NCI-H226 (cell line): ENCODE measurements at regions not wholly inside any gene's neighbourhood (a gene's known extent, or its start where the extent isn't known, plus 50 kb on each side); places are given as distances from the start of the nearest gene placed in this dataset.
"Not testable (repeated sequence)": the region's sequence is repeated elsewhere in the genome, so short reads cannot be mapped to it uniquely, and the experiment has no call there.

Source experiments
- DNase-seq: peaks from one replicate; pipeline ENCODE4 v3.0.0-alpha.2; 2015

DNA sequence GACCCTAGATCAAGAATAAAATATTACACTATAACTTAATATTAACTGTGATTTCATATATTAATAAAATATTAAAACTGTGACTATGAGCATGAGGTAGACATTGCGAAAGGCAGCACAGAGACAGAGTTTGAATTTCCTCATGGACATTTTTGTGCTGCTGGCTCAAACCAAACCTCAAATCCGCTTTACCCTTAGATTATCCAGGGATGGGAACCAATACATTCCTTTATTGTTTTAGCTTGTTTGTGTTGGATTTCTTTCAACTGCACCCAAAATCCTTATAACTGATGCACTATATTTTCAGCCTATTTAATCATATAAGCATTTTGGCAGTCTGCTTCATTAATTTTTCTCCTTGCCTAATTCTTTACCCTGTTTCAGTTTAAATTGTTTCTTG, 436.7 kb downstream of the ATP23 start:
- DNase-seq: no peak

DNA sequence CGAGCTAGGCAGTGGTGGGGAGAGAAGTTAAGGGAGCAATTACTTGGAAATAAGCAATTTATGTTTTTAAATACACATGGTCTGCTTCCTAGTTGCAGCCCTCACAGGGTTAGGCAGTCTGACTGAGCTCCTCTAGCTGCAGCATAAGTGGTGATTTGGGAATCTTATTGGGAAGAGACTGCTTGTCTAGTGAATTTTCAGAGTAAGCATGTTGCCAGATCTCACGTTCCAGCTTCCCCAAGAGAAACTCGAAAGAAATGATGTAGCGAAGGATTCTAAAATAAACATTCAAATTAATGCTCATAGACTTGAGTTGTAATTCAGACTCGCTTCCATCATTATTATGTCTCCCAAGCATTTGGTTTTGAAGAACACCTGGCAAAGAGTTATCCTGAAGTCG, 440.2 kb downstream of the ATP23 start:
- DNase-seq: no peak

DNA sequence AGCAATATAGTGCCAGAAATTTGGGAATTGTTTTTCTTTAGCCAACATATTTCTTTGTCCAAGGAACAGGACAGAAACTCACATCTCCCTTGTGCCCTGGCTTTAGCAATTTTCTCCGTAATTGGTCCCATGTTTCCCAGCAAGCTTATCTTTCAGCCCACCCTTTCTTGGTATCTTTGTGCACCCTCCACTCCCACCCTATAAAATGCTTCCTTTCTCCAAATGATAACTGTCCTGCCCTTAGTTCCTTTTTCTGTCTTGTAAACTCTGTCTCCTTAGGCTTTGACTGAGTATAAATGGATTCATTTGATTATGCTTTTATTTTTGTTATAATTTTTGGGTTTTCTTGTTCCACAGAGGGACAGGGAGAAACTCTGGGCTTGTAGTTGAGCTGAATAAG, 442.8 kb downstream of the ATP23 start:
- DNase-seq: no peak

DNA sequence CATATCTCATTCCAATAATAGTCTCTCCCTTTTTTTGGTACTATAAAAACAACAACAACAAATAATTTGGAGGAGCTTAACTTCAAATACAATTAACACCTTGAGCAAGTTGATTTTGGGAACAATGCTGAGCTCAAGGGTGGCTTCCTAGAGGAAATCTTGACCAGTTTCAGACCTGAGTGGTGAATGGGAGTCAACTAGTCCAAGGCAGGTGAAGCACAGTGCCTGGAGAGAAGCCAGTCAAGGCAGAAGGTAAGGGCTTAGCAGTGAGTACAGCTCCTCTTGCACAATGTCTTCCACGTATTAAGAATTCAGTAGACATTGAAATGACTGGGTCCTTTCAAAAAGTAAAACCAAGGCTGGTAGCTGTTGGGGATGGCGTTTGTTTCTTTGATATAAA, 444.8 kb downstream of the ATP23 start:
- no peak for DNase-seq

DNA sequence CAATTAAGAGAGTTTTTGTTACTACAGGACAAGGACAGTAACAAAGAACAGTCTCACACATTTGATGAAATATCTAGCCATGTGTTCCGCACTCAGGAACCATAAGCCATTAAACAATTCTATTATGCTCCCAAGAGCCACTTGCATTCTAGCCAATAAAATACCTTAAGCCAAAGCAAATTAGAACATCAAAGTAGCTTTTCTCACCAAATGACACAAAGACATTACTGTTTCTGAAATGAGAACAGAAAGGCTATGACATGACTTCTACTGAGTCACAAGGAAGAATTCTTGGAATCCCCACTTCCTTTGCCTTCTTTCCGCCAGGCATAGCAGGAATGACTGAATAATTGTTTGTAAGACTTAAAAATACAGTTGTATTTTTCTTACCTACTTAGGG, 445.8 kb downstream of the ATP23 start:
- peak; percentile 40 for DNase-seq

DNA sequence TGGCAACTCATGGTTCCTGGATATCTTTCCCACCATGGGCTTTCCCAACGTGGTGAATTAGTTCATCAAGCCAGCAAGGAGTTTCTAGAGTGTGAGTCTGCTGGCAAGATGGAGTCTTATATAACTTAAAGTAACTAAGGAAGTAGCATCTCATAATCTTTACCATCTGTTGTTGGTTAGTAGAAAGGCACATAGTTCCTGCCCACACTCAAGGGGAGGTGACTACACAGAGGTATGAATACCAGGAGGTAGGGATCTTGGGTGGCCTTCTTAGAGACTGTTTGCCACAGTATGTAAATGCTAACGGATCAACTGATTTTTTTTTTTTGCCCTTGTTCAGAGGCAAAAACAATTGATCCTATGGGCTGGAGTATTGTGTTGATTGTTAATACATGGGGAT, 446.9 kb downstream of the ATP23 start:
- DNase-seq: no peak

DNA sequence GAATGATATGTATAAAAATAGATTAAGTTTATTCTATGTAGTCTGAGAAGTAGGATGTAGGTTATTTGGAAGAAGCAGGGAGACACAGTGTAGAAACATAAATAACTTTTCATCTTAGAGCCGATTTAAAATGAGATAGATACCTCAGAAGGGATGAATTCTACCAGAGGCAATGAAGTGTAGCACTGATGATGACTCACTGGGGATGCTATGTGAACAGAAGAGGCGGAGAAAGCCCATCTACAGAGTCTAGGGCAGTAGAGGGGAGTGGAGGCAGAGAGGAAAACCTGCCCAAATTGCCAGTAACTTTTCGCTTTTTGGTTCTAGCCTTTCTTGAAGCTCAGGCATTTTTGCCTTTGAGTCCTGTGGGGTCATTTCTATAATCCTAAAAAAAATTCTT, 451.8 kb downstream of the ATP23 start:
- DNase-seq: peak; percentile 29

DNA sequence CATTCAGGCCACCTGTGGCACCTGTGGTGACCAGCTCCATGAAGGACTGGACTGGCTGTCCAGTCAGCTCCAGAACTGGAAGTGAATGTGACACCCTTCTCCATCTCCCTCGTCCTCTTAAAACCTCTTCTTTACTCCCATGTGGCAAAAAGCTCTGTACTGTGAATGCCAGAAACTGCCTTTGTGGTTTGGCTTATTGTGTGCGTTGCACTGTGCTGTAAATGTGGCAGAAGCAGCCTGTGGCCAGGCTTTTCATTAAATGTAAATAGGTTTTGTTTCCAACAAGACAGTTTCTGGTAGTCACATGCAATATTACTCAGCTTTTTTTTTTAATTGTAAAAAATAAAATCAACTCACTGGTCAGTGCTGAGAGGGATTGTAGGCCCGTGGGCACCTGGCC, 453.7 kb downstream of the ATP23 start:
- no peak for DNase-seq

DNA sequence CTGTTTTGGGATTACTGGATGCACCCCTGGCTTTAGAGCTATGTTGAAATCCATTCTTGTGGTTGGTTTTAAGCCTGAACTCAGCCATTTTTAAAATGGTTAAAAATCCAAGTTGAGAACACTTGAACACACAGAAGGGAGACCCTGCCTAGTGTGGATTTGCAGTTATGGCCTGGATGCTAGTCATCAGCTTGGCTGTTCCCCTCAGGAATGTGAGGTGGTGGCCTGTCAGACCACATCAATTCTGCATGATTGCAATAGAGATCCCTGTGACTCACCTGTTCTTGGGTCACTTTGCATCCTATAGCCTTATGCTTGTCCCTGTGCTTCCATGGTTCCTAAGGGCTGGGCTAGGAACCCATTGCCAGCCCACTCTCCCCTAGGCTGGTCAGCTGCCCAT, 454.1 kb downstream of the ATP23 start:
- DNase-seq: no peak

DNA sequence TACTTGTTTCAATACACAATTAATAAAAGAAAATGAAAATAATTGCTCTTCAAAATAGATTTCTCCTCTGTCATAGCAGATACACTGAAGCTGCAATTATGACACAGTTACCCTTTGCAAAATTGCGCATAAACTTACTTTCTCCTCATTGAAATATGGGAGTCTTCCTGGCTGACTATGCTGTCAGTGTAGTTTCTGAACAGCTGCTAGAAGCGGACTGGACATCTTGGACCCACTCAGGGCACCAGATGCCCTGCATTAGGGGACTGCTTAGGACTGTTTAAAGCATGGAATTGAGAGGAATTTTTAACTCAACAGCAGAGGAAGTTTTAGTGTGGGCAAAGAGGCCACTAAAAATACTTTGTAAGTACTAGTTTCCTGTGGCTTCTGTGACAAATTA, 454.9 kb downstream of the ATP23 start:
- DNase-seq: no peak

DNA sequence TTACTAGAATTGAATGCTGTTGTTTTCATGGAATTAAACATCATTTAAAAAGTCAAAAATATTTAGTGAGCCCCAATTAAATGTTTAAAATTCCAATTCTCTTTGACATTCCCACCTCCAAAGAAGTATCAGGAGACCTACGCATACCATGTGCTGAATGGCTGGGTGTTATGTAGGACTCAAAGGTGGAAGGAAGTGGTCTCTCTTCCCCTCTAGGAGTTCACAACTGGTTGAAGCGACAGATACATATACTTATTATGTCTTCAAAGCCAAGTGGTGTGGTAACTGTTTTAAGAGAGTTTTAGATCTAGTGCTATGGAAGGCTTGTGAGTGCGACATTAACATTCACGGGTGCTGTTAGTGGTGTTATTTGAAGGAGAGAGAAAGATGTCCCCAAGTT, 464.0 kb downstream of the ATP23 start:
- DNase-seq: no peak

DNA sequence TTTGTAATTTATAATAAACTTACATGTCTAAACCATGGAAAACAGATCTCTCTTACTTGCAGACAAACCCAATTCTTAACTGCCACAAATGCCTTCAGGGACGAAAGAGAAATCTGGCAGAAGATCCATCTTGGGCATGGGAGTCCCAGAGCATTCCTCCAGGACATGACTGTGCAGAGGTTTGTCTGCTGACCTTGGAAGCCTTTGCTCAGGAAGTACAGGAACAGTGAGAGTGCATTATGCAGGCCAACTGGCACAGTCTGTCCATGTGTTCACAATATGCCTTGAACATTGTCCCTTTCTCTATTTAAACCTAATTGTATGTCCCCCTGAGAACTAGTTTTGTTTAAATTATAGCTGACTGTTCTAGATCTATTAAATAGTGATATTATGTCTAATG, 467.1 kb downstream of the ATP23 start:
- no peak for DNase-seq

DNA sequence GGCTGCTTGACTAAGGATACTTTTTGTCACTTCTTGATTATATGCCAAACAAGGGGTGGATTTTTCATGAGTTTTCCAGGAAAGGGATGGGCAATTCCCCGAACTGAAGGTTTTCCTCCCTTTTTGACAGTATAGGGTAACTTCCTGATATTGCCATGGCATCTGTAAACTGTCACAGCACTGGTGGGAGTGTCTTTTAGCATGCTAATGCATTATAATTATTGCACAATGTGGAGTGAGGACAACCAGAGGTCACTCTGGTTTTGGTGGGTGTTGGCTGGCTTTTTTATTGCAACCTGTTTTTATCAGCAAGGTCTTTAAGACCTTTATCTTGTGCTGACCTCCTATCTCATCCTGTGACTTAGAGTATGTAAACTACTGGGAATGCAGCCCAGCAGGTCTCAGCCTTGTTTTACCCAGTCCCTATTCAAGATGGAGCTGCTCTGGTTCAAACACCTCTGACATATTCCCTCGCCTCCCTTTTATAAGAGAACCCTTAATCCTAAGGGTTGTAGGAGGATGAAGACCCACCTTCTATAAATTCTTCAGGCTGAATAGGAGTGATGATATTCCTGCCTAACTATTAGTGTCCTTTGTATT, 471.2 kb downstream of the ATP23 start:
- no peak for DNase-seq

DNA sequence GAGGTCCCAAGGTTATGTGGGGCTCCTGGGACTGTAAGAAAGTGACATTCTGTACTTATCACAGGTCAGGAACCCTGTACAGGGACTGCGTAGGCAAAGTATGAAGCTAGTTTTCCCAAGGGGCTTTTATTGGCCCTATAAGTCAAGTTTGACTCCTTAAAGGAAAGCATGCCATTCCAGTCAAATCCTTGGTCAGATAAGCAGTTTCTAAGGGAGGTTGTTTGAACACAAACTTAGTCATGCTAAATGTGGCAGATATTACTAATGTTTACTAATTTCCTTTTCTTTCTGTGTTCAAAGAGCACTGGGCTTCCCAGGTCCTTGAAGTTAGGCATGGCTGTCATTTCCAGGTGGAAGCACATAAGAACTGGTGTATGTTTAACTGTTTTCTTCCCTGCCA, 472.4 kb downstream of the ATP23 start:
- peak; percentile 76 for DNase-seq

DNA sequence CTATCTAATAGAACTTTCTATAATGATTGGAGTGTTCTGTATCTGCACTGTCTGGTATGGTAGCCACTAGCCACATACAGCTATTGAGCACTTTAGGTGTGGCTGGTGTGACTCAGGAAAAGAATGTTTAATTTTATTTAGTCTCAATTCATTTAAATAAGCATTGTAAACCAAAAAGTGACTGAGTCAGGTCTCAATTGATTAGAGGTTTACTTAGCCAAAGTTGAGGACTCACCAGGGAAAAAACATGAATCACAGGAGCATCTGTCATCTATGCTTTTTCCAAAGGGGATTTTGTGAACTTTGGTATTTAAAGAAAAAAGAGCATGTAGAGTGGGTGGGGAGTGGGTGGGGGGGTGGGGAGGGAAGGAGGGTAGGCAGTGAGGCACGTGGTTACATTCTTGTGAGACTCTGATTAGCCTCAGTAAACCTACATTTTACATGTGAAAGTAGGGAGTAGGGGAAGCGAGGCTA, 473.1 kb downstream of the ATP23 start:
- DNase-seq: peak; percentile 5

DNA sequence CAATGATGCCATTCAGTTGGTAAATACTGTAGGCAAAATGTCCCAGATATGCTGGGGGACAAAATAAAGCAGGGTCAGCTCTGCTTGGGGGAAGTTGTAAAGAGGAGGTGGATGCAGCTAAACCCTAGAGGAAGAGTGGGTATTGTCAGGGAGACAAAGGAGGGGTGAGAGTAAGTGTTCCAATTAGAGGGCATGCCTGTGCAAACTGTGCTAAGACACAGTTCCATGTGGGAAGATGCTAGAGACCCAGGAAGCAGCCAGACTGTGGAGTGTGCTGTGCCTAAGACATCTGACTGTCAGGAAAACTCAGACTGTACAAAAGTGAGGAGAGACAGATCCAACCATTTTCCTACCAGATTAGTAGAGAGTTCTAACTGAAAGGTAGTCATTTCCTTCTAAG, 474.3 kb downstream of the ATP23 start:
- DNase-seq: no peak

DNA sequence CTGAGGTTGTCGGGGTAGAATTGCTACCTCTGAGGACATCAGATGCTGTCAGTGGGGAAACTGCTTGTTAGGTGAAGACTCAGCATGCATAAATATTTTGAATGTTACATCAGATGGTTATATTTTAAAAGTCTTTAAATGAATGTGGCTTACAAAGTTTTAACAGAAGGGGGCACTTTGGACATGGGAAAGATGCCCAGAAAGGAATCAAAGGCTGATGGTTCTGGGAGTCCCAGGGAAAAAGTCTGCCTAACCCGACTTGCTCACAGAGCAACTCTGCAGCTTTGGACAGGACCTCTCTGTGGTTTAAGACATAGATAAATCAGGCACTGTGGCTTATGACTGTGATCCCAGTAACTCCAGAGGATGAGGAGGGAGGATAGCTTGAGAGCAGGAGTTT, 474.9 kb downstream of the ATP23 start:
- peak; percentile 63 for DNase-seq

DNA sequence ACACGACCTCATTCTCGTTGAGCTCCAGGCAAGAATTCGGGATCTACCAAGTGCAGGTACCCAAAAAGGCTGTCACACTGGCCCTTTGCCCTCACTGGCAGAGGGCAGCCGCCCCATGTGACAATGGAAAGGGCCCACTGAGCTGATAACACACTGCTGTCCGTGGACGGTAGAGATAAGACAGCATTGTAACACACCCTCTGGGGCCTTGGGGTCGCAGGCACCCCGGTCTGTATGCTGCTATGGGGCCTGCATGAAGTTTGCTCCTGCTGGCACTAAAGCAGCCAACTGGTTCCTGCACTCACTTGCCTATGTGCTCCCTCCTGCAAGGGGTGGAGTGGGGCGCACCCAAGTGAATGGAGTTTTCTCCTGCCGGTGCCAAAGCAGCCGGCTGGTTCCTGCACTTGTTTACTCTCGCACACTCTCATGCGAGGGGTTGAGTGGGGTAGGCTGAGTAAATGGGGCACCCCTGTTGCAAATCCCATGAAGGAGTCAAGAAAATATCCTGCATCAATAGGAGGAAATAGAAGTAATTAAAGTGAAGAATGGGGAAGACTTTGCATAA, 477.9 kb downstream of the ATP23 start:
- no peak for DNase-seq

DNA sequence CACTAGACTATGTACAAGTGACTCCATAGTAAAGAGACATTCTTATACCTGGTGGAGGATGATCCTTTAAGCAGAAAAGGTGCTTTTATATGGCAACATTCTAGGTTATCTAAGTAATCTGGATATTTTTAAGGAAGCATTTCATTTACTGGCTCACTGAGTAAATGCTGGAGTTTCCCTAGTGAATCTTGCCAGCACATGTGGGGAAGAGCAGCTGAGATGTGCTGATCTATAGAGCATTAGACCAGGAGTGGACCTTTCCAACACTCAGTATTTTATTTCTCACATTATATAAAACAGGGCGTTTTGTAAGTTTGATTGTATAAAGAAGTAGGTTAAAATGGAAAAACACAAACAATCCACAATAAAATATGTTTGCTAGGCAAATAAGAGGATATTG, 478.5 kb downstream of the ATP23 start:
- peak; percentile 40 for DNase-seq

DNA sequence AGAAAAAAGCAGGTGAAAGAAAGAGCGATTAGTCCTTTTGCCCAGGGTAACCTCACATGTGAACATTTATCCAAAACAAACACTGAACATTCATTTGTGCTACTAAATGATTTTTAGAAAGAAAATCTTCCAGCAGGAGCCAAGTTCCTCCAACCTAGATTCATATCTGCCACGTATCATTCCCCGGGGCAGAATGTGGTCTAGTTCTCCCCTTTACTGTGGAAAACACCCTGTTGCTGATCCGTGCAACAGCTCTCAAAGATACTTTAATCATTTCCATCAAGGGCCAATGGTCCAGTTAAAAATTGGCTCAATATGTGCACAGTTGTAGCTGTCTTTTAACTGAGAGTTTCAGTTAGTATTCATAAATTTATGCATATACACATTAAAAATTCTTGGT, 479.1 kb downstream of the ATP23 start:
- DNase-seq: peak; percentile 62

DNA sequence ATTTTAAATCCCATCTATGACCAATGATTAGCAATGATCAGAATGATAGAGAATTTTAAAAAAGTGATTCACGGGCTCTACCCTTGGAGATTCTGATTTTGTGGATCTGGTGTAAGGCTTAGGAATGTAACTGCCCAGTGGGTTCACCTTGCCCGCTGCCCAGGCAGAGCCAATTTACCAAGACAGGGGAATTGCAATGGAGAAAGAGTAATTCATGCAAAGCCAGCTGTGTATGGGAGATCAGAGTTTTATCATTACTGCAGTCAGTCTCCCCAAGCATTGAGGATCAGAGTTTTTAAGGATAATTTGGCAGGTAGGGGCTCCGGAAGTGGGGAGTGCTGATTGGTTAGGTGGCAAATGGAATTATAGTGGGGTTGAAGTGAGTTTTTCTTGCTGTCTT, 480.6 kb downstream of the ATP23 start:
- DNase-seq: no peak

DNA sequence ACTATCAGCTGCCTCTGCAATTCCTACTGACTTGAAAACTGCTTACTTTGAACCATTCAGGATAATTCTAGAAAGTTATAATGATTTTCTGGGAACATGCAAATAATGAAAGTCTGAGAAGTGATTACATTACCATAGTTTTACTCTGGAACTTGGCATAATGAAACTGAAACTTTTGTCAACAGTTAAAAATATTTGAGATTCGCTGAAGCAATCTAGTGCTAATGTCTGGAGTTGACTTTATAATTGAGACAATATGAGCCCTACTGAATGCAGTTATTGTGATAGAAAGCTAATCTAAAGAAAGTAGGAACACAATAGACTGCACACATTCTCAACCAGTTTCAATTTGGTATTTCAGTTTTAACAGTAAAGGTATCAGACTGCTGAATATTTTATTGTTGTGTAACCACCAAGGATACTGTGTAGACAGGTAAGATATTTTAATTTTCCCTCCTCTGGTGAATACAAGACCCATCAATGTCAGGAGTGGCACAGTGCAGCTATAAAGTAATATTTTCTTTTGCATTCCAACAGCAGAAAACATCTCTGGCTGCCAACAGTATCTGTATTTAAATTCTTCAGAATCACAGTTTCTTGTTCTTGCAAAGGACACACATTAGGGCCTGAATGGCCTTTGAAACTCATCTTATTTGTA, 483.5 kb downstream of the ATP23 start:
- DNase-seq: no peak

DNA sequence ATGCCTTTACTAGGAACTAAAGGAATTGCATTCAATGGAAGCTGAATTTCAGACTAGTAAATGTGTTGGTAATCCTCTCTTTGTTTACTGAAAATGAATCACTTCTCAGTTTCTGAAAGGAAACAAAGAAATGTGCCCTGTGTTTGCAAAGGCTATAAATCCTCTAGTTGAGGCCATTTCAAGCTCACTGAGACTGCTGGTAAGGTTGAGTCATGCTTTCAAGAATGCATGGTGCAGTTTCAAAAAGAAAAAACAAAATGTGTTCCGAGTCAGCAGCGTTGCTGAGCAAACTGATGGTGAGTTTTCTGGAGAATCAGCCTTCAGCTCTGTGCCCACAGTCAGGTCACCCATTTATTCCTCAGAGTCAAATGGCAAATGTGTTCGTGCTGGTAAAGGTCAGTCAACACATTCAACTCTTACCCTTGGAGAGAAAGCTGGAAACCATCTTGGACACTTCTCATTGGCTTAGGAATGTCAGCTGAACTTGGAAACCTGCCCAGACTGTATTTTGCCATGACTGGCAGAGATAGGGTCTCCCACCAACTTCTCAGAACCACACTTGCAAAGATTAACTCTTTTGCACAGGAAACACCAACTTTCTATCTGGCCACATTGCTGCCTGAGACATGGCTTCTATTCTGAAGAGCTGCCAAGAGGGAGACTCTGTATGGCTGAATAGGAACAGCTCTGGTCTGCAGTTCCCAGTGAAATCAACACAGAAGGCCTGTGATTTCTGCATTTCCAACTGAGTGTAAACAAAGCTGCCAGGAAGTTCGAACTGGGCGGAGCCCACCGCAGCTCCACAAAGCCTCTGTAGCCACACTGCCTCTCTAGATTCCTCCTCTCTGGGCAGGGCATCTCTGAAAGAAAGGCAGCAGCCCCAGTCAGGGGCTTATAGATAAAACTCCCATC, 484.4 kb downstream of the ATP23 start:
- DNase-seq: peak; percentile 92

DNA sequence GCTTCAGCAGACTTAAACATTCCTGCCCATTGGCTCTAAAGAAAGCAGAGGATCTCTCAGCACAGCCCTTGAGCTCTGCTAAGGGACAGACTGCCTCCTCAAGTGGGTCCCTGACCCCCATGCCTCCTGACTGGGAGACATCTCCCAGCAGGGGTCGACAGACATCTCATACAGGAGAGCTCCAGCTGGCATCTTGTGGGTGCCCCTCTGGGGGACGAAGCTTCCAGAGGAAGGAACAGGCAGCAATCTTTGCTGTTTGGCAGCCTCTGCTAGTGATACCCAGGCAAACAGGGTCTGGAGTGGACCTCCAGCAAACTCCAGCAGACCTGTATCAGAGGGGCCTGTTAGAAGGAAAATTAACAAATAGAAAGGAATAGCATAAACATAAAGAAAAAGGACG, 485.1 kb downstream of the ATP23 start:
- DNase-seq: not testable (repeated sequence)
